ENCODE measurements at regions not wholly inside any gene's neighbourhood (a gene's known extent, or its start where the extent isn't known, plus 50 kb on each side); places are given as distances from the start of the nearest gene placed in this dataset.

- TF ChIP-seq, protein P1, sequence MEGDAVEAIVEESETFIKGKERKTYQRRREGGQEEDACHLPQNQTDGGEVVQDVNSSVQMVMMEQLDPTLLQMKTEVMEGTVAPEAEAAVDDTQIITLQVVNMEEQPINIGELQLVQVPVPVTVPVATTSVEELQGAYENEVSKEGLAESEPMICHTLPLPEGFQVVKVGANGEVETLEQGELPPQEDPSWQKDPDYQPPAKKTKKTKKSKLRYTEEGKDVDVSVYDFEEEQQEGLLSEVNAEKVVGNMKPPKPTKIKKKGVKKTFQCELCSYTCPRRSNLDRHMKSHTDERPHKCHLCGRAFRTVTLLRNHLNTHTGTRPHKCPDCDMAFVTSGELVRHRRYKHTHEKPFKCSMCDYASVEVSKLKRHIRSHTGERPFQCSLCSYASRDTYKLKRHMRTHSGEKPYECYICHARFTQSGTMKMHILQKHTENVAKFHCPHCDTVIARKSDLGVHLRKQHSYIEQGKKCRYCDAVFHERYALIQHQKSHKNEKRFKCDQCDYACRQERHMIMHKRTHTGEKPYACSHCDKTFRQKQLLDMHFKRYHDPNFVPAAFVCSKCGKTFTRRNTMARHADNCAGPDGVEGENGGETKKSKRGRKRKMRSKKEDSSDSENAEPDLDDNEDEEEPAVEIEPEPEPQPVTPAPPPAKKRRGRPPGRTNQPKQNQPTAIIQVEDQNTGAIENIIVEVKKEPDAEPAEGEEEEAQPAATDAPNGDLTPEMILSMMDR (IDR thresholded peaks at IDR 0.05; ENCODE audit: low read depth, low read length, poor library complexity, severe bottlenecking), result no peak
- no peak for TF ChIP-seq EZH2phosphoT487 (IDR thresholded peaks at IDR 0.05; ENCODE audit: borderline replicate concordance, low read length)
Observed at GRCh38 chr15:95679847-95680582, 650.5 kb upstream of the NR2F2 start.

Measured in DOHH2 (cell line).